ENCODE measurements at regions not wholly inside any gene's neighbourhood (a gene's known extent, or its start where the extent isn't known, plus 50 kb on each side); places are given as distances from the start of the nearest gene placed in this dataset.
"Not testable (repeated sequence)": the region's sequence is repeated elsewhere in the genome, so short reads cannot be mapped to it uniquely, and the experiment has no call there.

DNA sequence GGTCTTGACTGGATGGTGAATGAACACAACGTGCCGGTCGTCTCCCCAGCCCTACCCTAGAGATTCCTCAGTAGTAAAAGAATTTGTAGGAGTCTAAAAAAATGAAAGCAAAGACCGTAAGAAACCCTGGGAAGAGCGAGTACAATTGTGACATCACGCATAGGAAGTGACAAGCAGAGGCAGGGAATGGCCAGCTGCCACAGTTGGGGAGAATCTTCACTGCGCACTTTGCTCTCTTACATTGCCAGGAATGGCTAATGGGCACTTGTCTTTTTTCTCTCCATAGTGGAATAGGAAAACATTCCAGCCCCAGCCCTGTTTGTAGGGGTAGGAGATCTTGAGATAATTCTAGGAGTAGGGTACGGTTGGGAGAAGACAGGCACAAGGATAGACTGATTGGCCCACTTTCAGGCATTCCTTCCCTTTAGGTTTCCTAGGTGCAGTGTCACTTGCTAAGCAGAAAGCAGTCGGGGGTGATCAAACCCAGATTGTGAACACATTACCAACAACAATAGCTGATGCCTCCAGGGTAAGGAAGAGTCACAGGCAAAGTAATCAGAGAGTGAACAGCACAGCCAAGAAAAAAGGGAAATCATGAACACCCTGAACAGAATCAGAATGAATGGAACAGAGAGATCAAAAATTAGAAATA is 302.7 kb downstream of the MAN2A1 start:
- no peak overlapping the region for H3K4me3 ChIP-seq (ENCODE audit: low read depth in 1 of 2, low read length in 2 of 2)
- no peaks in the 10 kb centered on the region for H3K36me3 ChIP-seq (ENCODE audit: insufficient read depth, low read length)
- peaks cover 27% of the 10 kb centered on the region for H3K4me1 ChIP-seq (ENCODE audit: insufficient read depth, low read length)
- H3K27ac ChIP-seq (ENCODE audit: low read depth, low read length) = no peak overlapping the region
- no peak overlapping the region for H3K9ac ChIP-seq (ENCODE audit: low read length)
- no peaks in the 10 kb centered on the region for H3K9me3 ChIP-seq (ENCODE audit: low read length)
- H3K27me3 ChIP-seq (ENCODE audit: control insufficient read depth in 1 of 2, insufficient read depth in 2 of 2, low read length in 2 of 2) = no peaks in the 10 kb centered on the region

DNA sequence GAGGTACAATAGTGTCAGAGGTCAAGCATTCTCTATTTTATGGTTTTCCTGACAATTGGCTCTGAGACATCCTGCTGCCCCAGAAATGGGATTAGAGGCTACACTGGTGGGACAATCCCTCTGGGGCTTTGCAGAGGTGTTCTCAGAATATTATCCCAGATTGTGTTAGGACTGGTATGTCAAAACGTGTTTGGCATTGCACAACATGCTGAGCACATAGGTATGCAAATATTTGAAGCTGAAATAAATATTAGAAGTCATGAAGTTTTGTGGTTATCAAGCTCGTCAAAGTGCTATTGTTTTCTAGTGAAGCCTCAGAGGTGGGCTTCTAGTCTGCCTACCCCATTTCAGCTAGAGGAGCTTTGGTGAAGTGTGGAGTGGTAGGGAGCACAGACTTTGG is 304.4 kb downstream of the MAN2A1 start:
- peaks cover 19% of the 10 kb centered on the region for H3K4me1 ChIP-seq (ENCODE audit: insufficient read depth, low read length)
- no peaks in the 10 kb centered on the region for H3K9me3 ChIP-seq (ENCODE audit: low read length)
- no peaks in the 10 kb centered on the region for H3K36me3 ChIP-seq (ENCODE audit: insufficient read depth, low read length)
- H3K4me3 ChIP-seq (ENCODE audit: low read depth in 1 of 2, low read length in 2 of 2) = no peak overlapping the region
- no peaks in the 10 kb centered on the region for H3K27me3 ChIP-seq (ENCODE audit: control insufficient read depth in 1 of 2, insufficient read depth in 2 of 2, low read length in 2 of 2)
- no peak overlapping the region for H3K9ac ChIP-seq (ENCODE audit: low read length)
- no peak overlapping the region for H3K27ac ChIP-seq (ENCODE audit: low read depth, low read length)

DNA sequence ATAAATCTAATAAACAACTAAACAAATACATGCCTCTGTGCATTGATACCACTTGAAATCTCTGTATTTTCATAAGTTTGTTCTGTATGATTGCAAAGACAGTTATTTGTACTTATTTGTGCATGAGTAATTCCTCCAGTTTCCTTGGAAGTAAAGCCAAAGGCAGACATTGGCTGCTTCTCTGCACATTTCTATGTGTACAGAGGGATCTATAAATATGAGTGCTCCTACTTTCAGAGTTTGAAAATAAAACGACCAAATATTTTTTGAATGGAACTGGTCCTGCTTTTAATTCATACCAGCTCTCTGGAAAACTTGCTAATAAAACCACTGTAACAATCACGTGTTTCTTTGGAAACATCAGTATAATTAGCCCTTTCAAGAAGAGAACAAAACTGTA is 306.5 kb downstream of the MAN2A1 start:
- Histone ChIP-seq H3K4me3 (ENCODE audit: low read depth in 1 of 2, low read length in 2 of 2) (no peak overlapping the region), H3K9ac (ENCODE audit: low read length) (no peak overlapping the region), H3K27ac (ENCODE audit: low read depth, low read length) (no peak overlapping the region)

DNA sequence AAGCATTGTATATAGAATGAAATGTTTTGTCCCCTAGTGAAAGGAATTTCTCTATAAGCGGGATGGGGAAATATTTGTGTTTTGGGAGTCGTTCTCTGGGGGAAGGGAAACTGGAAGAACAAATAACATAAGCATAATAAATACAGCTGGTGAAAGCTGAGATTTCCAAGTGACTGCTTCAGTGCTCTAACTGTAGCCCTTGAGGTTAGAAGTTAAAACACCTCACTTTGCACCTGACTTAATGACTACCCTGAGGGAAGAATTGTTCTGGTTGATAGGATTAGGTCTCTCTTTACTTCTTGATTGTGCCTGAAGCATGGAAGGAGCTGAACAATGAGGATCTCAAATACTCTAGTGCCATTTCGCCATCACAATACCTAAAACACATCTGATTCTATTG is 307.4 kb downstream of the MAN2A1 start:
- Histone ChIP-seq H3K4me1 (ENCODE audit: insufficient read depth, low read length) (peaks cover 48% of the 10 kb centered on the region), H3K9ac (ENCODE audit: low read length) (no peak overlapping the region), H3K4me3 (ENCODE audit: low read depth in 1 of 2, low read length in 2 of 2) (no peak overlapping the region), H3K27me3 (ENCODE audit: control insufficient read depth in 1 of 2, insufficient read depth in 2 of 2, low read length in 2 of 2) (no peaks in the 10 kb centered on the region), H3K27ac (ENCODE audit: low read depth, low read length) (no peak overlapping the region), H3K9me3 (ENCODE audit: low read length) (no peaks in the 10 kb centered on the region), H3K36me3 (ENCODE audit: insufficient read depth, low read length) (no peaks in the 10 kb centered on the region)

More for the DNA sequence above, 306.5 kb downstream of the MAN2A1 start:
- H3K27me3 ChIP-seq (ENCODE audit: control insufficient read depth in 1 of 2, insufficient read depth in 2 of 2, low read length in 2 of 2) = no peaks in the 10 kb centered on the region
- peaks cover 40% of the 10 kb centered on the region for H3K4me1 ChIP-seq (ENCODE audit: insufficient read depth, low read length)
- no peaks in the 10 kb centered on the region for H3K36me3 ChIP-seq (ENCODE audit: insufficient read depth, low read length)
- no peaks in the 10 kb centered on the region for H3K9me3 ChIP-seq (ENCODE audit: low read length)

DNA sequence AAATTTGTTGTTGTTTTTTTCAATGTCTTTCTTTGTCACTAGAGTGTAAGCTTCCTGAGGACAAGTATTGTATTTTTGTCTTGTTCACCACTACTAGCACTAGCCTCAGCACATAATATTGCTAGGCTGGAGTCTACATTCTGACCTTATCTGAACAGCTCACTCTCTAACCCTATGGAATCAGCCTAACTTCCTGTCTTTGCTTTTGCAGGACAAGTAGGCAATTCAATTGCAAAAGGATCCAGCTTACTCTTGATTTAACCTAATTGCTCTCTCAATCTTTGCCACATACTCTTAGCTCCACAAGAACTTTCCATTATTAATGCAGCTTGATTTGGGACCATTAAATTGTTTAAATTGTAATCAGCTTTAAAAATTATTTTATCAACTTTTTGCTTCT is 308.5 kb downstream of the MAN2A1 start:
- no peak overlapping the region for H3K9ac ChIP-seq (ENCODE audit: low read length)
- H3K27ac ChIP-seq (ENCODE audit: low read depth, low read length) = no peak overlapping the region
- H3K9me3 ChIP-seq (ENCODE audit: low read length) = no peaks in the 10 kb centered on the region
- H3K36me3 ChIP-seq (ENCODE audit: insufficient read depth, low read length) = no peaks in the 10 kb centered on the region
- no peak overlapping the region for H3K4me3 ChIP-seq (ENCODE audit: low read depth in 1 of 2, low read length in 2 of 2)
- peaks cover 56% of the 10 kb centered on the region for H3K4me1 ChIP-seq (ENCODE audit: insufficient read depth, low read length)
- no peaks in the 10 kb centered on the region for H3K27me3 ChIP-seq (ENCODE audit: control insufficient read depth in 1 of 2, insufficient read depth in 2 of 2, low read length in 2 of 2)

DNA sequence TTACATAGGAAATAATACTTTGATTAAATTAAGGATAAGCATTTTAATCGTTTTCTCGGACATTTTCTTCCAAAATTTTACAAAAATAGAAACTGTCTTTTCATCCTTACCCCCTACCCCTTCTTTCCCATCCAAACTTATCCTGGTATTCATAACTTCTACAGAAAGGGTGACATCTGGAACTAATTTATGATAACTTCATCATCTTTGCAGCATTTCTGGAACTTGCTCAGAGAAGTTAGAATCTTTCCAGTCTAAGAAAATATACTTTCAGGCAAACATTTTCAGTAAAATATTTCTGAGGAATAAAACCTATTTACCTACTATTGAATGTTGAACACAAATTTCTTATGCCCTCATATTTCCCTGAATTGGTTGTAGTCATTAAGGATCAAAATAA is 309.0 kb downstream of the MAN2A1 start:
- Histone ChIP-seq H3K9ac (ENCODE audit: low read length) (no peak overlapping the region), H3K9me3 (ENCODE audit: low read length) (no peaks in the 10 kb centered on the region), H3K4me3 (ENCODE audit: low read depth in 1 of 2, low read length in 2 of 2) (no peak overlapping the region), H3K27ac (ENCODE audit: low read depth, low read length) (no peak overlapping the region), H3K27me3 (ENCODE audit: control insufficient read depth in 1 of 2, insufficient read depth in 2 of 2, low read length in 2 of 2) (no peaks in the 10 kb centered on the region), H3K4me1 (ENCODE audit: insufficient read depth, low read length) (peaks cover 56% of the 10 kb centered on the region), H3K36me3 (ENCODE audit: insufficient read depth, low read length) (no peaks in the 10 kb centered on the region)

DNA sequence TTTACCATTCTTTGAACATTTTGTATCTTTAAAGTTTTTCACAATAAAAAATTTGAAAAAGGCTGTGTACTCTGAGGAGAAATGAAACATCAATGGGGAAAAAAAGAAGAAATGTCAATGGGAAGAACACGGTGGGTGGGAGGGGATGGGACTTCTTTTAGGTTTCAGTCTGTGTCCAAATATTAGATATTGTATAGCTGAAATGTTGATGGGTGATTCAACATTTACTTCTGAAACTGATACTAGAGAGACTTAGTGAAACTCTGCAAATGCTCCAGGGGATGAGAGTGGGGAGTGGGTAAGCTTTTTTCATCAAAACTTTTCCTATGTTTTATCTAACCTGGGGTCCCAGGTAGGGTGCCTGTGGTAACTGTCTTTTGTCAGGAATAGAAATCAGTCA is 311.9 kb downstream of the MAN2A1 start:
- no peaks in the 10 kb centered on the region for H3K9me3 ChIP-seq (ENCODE audit: low read length)
- H3K27ac ChIP-seq (ENCODE audit: low read depth, low read length) = no peak overlapping the region
- no peak overlapping the region for H3K4me3 ChIP-seq (ENCODE audit: low read depth in 1 of 2, low read length in 2 of 2)
- no peaks in the 10 kb centered on the region for H3K27me3 ChIP-seq (ENCODE audit: control insufficient read depth in 1 of 2, insufficient read depth in 2 of 2, low read length in 2 of 2)
- H3K9ac ChIP-seq (ENCODE audit: low read length) = no peak overlapping the region
- no peaks in the 10 kb centered on the region for H3K36me3 ChIP-seq (ENCODE audit: insufficient read depth, low read length)
- peaks cover 44% of the 10 kb centered on the region for H3K4me1 ChIP-seq (ENCODE audit: insufficient read depth, low read length)

DNA sequence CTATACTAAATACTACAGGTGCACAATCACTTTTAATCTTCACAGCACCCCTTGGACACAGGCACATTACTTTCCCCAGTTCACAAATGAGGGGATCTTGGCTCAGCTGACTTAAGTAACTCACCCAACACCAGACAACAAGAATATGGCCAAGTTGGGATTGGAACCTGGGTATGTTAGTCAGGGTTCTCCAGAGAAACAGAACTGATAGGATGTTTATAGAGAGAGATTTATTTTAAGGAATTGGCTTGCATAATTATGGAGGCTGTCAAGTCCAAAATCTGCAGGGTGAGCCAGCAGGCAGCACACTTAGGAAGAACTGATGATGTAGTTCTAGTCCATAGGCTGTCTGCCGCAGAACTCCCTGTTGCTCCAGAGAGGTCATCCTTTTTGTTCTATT is 312.9 kb downstream of the MAN2A1 start:
- peaks cover 40% of the 10 kb centered on the region for H3K4me1 ChIP-seq (ENCODE audit: insufficient read depth, low read length)
- no peaks in the 10 kb centered on the region for H3K36me3 ChIP-seq (ENCODE audit: insufficient read depth, low read length)
- H3K4me3 ChIP-seq (ENCODE audit: low read depth in 1 of 2, low read length in 2 of 2) = no peak overlapping the region
- H3K27me3 ChIP-seq (ENCODE audit: control insufficient read depth in 1 of 2, insufficient read depth in 2 of 2, low read length in 2 of 2) = no peaks in the 10 kb centered on the region
- H3K9ac ChIP-seq (ENCODE audit: low read length) = no peak overlapping the region
- no peak overlapping the region for H3K27ac ChIP-seq (ENCODE audit: low read depth, low read length)
- H3K9me3 ChIP-seq (ENCODE audit: low read length) = no peaks in the 10 kb centered on the region

DNA sequence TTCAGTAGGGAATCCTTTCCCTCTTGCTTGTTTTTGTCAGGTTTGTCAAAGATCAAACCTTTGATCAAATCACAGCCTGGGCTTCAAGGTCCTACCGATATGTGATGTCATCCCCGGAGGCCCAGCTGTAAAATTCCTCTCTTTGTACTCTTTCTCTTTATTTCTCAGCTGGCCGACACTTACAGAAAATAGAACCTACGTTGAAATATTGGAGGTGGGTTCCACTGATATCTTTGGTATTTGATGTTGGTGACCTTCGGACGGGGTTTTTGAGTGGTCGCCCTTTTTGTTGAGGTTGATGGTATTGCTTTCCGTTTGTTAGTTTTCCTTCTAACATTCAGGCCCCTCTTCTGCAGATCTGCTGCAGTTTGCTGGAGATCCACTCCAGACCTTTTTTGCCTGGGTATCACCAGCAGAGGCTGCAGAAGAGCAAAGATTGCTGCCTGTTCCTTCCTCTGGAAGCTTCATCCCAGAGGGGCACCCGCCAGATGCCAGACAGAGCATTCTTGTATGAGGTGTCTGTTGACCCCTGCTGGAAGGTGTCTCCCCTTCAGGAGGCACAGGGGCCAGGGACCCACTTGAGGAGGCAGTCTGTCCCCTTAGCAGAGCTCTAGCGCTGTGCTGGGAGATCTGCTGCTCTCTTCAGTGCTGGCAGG is 316.3 kb downstream of the MAN2A1 start:
- H3K27me3 ChIP-seq (ENCODE audit: control insufficient read depth in 1 of 2, insufficient read depth in 2 of 2, low read length in 2 of 2); H3K36me3 ChIP-seq (ENCODE audit: insufficient read depth, low read length); H3K27ac ChIP-seq (ENCODE audit: low read depth, low read length); H3K4me3 ChIP-seq (ENCODE audit: low read depth in 1 of 2, low read length in 2 of 2); H3K9me3 ChIP-seq (ENCODE audit: low read length); H3K9ac ChIP-seq (ENCODE audit: low read length): not testable (repeated sequence)
- H3K4me1 ChIP-seq (ENCODE audit: insufficient read depth, low read length) = peaks cover 19% of the 10 kb centered on the region

DNA sequence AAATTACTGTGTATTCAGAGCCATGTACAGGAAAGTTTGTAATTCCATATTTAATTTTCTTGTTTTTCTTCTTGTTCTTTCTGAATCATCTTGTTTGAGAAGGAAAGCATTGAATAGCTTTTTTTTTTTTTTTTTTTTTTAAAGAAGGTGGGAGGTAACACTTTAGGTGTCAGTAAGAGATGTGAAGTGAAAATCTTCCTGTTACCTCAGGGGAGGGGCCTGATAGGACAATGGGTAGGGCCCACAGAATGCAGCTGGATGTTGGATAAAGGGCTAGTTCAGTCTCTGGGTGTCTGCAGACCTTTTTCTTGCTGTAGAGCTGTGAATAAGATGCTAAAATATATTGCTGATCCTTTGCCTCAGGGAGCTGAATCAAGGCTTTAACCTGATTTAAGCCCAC is 317.4 kb downstream of the MAN2A1 start:
- no peaks in the 10 kb centered on the region for H3K9me3 ChIP-seq (ENCODE audit: low read length)
- H3K27me3 ChIP-seq (ENCODE audit: control insufficient read depth in 1 of 2, insufficient read depth in 2 of 2, low read length in 2 of 2) = no peaks in the 10 kb centered on the region
- H3K36me3 ChIP-seq (ENCODE audit: insufficient read depth, low read length) = no peaks in the 10 kb centered on the region
- H3K4me1 ChIP-seq (ENCODE audit: insufficient read depth, low read length) = peaks cover 9% of the 10 kb centered on the region
- H3K27ac ChIP-seq (ENCODE audit: low read depth, low read length) = no peak overlapping the region
- no peak overlapping the region for H3K9ac ChIP-seq (ENCODE audit: low read length)
- no peak overlapping the region for H3K4me3 ChIP-seq (ENCODE audit: low read depth in 1 of 2, low read length in 2 of 2)

DNA sequence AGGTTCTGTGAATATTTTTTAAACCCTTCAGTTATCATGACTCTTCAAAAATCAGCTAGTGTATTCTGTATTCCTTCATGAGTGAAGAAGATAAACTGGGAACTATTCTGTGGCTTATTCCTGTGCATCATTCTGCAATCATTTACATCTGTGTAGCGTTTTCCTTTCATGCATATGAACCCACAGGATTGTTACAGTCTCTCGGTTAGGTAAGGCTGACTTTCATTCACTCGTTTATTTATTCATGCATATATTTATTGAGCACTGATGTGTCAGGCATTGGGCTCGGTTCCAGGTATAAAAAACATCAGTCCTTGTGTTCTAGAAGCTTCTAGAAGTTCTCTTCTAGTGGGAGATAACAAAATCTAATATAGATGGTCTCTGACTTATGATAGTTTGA is 318.4 kb downstream of the MAN2A1 start:
- H3K27me3 ChIP-seq (ENCODE audit: control insufficient read depth in 1 of 2, insufficient read depth in 2 of 2, low read length in 2 of 2) = no peaks in the 10 kb centered on the region
- no peak overlapping the region for H3K27ac ChIP-seq (ENCODE audit: low read depth, low read length)
- H3K9ac ChIP-seq (ENCODE audit: low read length) = no peak overlapping the region
- H3K36me3 ChIP-seq (ENCODE audit: insufficient read depth, low read length) = no peaks in the 10 kb centered on the region
- H3K9me3 ChIP-seq (ENCODE audit: low read length) = no peaks in the 10 kb centered on the region
- H3K4me3 ChIP-seq (ENCODE audit: low read depth in 1 of 2, low read length in 2 of 2) = no peak overlapping the region
- H3K4me1 ChIP-seq (ENCODE audit: insufficient read depth, low read length) = no peaks in the 10 kb centered on the region

DNA sequence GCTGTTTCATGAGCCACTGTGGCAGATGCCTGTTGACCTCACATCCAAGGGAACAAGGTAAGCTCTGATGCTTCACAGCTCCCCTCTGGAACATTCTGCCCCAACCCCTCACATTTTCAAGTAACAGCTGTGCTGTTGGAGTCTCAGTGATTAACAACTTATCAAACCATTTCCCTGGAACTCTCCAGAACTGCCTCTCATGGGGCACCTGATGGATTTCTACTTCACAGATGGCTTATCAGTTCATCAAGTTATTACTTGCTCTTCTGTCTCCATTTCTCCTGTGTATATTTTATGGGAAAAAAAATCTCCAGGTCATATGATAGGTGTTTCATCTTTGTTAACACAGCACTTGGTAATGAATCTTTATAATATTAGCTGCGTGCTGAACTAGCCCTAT is 322.4 kb downstream of the MAN2A1 start:
- Histone ChIP-seq H3K9me3 (ENCODE audit: low read length) (no peaks in the 10 kb centered on the region), H3K27ac (ENCODE audit: low read depth, low read length) (no peak overlapping the region), H3K36me3 (ENCODE audit: insufficient read depth, low read length) (no peaks in the 10 kb centered on the region), H3K9ac (ENCODE audit: low read length) (no peak overlapping the region), H3K4me1 (ENCODE audit: insufficient read depth, low read length) (no peaks in the 10 kb centered on the region), H3K4me3 (ENCODE audit: low read depth in 1 of 2, low read length in 2 of 2) (no peak overlapping the region), H3K27me3 (ENCODE audit: control insufficient read depth in 1 of 2, insufficient read depth in 2 of 2, low read length in 2 of 2) (no peaks in the 10 kb centered on the region)

Measured in muscle layer of colon (tissue), 2 donors.